Upper lobe of right lung (tissue), 1 donor: ENCODE measurements at regions not wholly inside any gene's neighbourhood (a gene's known extent, or its start where the extent isn't known, plus 50 kb on each side); places are given as distances from the start of the nearest gene placed in this dataset.

ENCODE experiments used
- ATAC-seq: fragments of 200-7000 bp; cut with Tn5 transposase; one replicate; pipeline ENCODE4 v1.9.1; 2020; ENCODE audit warnings: mild to moderate bottlenecking, moderate library complexity
- DNase-seq: peaks from one replicate; pipeline ENCODE4 v3.0.0-alpha.2; 2020
- H3K27ac ChIP-seq: fragments of 200-600 bp; one replicate; pipeline ENCODE4 v1.8.0; 2022
- H3K27me3 ChIP-seq: fragments of 200-600 bp; one replicate; pipeline ENCODE4 v1.8.0; 2022; ENCODE audit warnings: mild to moderate bottlenecking
- H3K36me3 ChIP-seq: fragments of 200-600 bp; one replicate; pipeline ENCODE4 v1.8.0; 2022
- H3K4me1 ChIP-seq: fragments of 200-600 bp; one replicate; pipeline ENCODE4 v1.8.0; 2022
- H3K4me3 ChIP-seq: fragments of 200-600 bp; one replicate; pipeline ENCODE4 v1.8.0; 2022; ENCODE audit warnings: mild to moderate bottlenecking
- H3K9me3 ChIP-seq: fragments of 200-600 bp; one replicate; pipeline ENCODE4 v1.8.0; 2022
- CTCF ChIP-seq: fragments of 200-600 bp; IDR thresholded peaks from one replicate; pipeline ENCODE4 v1.8.0; 2022; ENCODE audit warnings: antibody characterized with exemption
- intact Hi-C: fragments of 100-400 bp; cut with DNase I; formaldehyde crosslinking; loops from one replicate; pipeline ENCODE4 v1.11.0; 2022
- donor health status: DM: no; HTN: yes; CAD: no; lungs with severe emphysema.

GRCh38 chr15:29392358-29392757 lies 122.7 kb upstream of the NSMCE3 start:
- H3K27ac ChIP-seq, result no peak overlapping the region
- ATAC-seq, result no peak

GRCh38 chr15:29390051-29390450 lies 120.4 kb upstream of the NSMCE3 start:
- DNase-seq, result no peak
- Histone ChIP-seq H3K27me3 (no peaks in the 10 kb centered on the region), H3K36me3 (no peaks in the 10 kb centered on the region), H3K4me1 (no peaks in the 10 kb centered on the region), H3K4me3 (no peak overlapping the region), H3K27ac (no peak overlapping the region), H3K9me3 (no peaks in the 10 kb centered on the region)
- ATAC-seq, result no peak
- TF ChIP-seq CTCF, result no peak
- intact Hi-C loops, result no loop called here

More at GRCh38 chr15:29392358-29392757, 122.7 kb upstream of the NSMCE3 start:
- Histone ChIP-seq H3K4me3 (no peak overlapping the region), H3K4me1 (no peaks in the 10 kb centered on the region), H3K36me3 (no peaks in the 10 kb centered on the region), H3K27me3 (no peaks in the 10 kb centered on the region), H3K9me3 (no peaks in the 10 kb centered on the region)
- no peak for TF ChIP-seq CTCF
- intact Hi-C loops, result no loop called here
- no peak for DNase-seq

- H3K27ac ChIP-seq, result no peak overlapping the region
- H3K36me3 ChIP-seq, result no peaks in the 10 kb centered on the region
- no peaks in the 10 kb centered on the region for H3K9me3 ChIP-seq
- intact Hi-C loops, result no loop called here
- DNase-seq (no peak), ATAC-seq (no peak)
- H3K4me1 ChIP-seq, result no peaks in the 10 kb centered on the region
- H3K4me3 ChIP-seq, result no peak overlapping the region
- H3K27me3 ChIP-seq, result no peaks in the 10 kb centered on the region
- TF ChIP-seq CTCF, result no peak
These were observed 116.9 kb upstream of the NSMCE3 start for GRCh38 chr15:29386523-29386922.

GRCh38 chr15:29383367-29383766 lies 113.7 kb upstream of the NSMCE3 start:
- Histone ChIP-seq H3K4me3 (no peak overlapping the region), H3K27me3 (no peaks in the 10 kb centered on the region), H3K9me3 (no peaks in the 10 kb centered on the region), H3K27ac (no peak overlapping the region), H3K4me1 (no peaks in the 10 kb centered on the region), H3K36me3 (no peaks in the 10 kb centered on the region)
- TF ChIP-seq CTCF, result no peak
- no peak for DNase-seq
- ATAC-seq, result no peak
- intact Hi-C loops, result no loop called here

- intact Hi-C loops, result no loop called here
- Histone ChIP-seq H3K36me3 (no peaks in the 10 kb centered on the region), H3K27ac (no peak overlapping the region), H3K4me1 (no peaks in the 10 kb centered on the region), H3K9me3 (no peaks in the 10 kb centered on the region), H3K4me3 (no peak overlapping the region), H3K27me3 (no peaks in the 10 kb centered on the region)
- DNase-seq (no peak), ATAC-seq (no peak)
- TF ChIP-seq CTCF, result no peak
These were observed 113.2 kb upstream of the NSMCE3 start for GRCh38 chr15:29382862-29383261.

GRCh38 chr15:29380466-29380865 lies 110.8 kb upstream of the NSMCE3 start:
- H3K9me3 ChIP-seq, result no peaks in the 10 kb centered on the region
- no peaks in the 10 kb centered on the region for H3K4me1 ChIP-seq
- DNase-seq, result no peak
- TF ChIP-seq CTCF, result no peak
- H3K27ac ChIP-seq, result no peak overlapping the region
- no peak overlapping the region for H3K4me3 ChIP-seq
- intact Hi-C loops, result no loop called here
- no peaks in the 10 kb centered on the region for H3K27me3 ChIP-seq
- no peaks in the 10 kb centered on the region for H3K36me3 ChIP-seq
- no peak for ATAC-seq
